ENCODE measurements at regions not wholly inside any gene's neighbourhood (a gene's known extent, or its start where the extent isn't known, plus 50 kb on each side); places are given as distances from the start of the nearest gene placed in this dataset.

DNA sequence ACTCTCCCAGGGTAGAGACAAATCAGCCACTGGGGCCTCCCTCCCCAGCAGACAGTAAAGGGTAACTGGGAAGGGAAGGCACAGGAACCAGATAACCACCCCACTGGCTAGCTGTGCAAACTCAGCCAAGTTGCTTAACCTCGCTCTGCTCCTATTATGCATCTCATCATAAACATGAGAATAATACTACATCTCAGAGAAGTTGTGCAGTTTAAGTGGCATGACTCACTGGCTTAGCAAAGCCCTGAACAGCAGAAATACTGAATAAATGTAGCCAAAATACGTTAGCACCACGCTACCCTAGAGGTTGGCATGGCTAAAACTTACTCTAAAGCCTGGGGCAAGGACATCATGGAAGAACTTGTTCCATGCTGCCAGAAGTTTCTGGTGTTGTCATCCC lies 128.1 kb upstream of the ANK3 start:
- TF ChIP-seq BHLHE40 (IDR thresholded peaks at IDR 0.05; ENCODE audit: borderline replicate concordance) (no peak), SP1 (IDR thresholded peaks at IDR 0.05) (no peak)

Data from HEK293T (cell line).